ENCODE measurements at regions not wholly inside any gene's neighbourhood (a gene's known extent, or its start where the extent isn't known, plus 50 kb on each side); places are given as distances from the start of the nearest gene placed in this dataset.

GRCh38 chr20:48467622-48468021, 360.2 kb downstream of the PREX1 start (continued):
- peak; percentile 96 for TF ChIP-seq USF1 (CRISPR knock-in tag; IDR thresholded peaks at IDR 0.05)

- CTCF ChIA-PET, result no interaction called here
- Mint-ChIP-seq H3K4me1 (peaks cover 12% of the 10 kb centered on the region), H3K27me3 (ENCODE audit: low read depth) (no peaks in the 10 kb centered on the region), H3K9me3 (peaks cover 32% of the 10 kb centered on the region), H3K4me3 (no peak overlapping the region), H3K36me3 (peaks cover 5% of the 10 kb centered on the region), H3K27ac (no peak overlapping the region)
- no peak for TF ChIP-seq ARID4B (CRISPR knock-in tag; IDR thresholded peaks at IDR 0.05; ENCODE audit: borderline replicate concordance)
- no peak for TF ChIP-seq TEAD4 (CRISPR knock-in tag; IDR thresholded peaks at IDR 0.05)
- TF ChIP-seq NFYB (CRISPR knock-in tag; conservative IDR thresholded peaks at IDR 0.05; ENCODE audit: low read depth), result no peak
- no peak for TF ChIP-seq NR2C2 (CRISPR knock-in tag; IDR thresholded peaks at IDR 0.05)
- no peak for TF ChIP-seq MXD4 (CRISPR knock-in tag; IDR thresholded peaks at IDR 0.05; ENCODE audit: borderline replicate concordance)
- TF ChIP-seq SP1 (CRISPR knock-in tag; conservative IDR thresholded peaks at IDR 0.05), result no peak
- TF ChIP-seq ZBTB21 (CRISPR knock-in tag; IDR thresholded peaks at IDR 0.05; ENCODE audit: borderline replicate concordance), result no peak
- TF ChIP-seq HMGA2 (CRISPR knock-in tag; IDR thresholded peaks at IDR 0.05), result no peak
- no peak for TF ChIP-seq ZBTB43 (CRISPR knock-in tag; IDR thresholded peaks at IDR 0.05)
- TF ChIP-seq IRF1 (CRISPR knock-in tag; IDR thresholded peaks at IDR 0.05), result no peak
- TF ChIP-seq CBFB (CRISPR knock-in tag; IDR thresholded peaks at IDR 0.05; ENCODE audit: low read depth), result no peak
- POLR2A ChIA-PET, result no interaction called here
- no peak for DNase-seq (ENCODE audit: low spot score)
- no peak for ATAC-seq
Measured at GRCh38 chr20:48465271-48465670, 362.5 kb downstream of the PREX1 start.

- H3K36me3 Mint-ChIP-seq, result peaks cover 5% of the 10 kb centered on the region
- peaks cover 12% of the 10 kb centered on the region for H3K4me1 Mint-ChIP-seq
- H3K27me3 Mint-ChIP-seq (ENCODE audit: low read depth), result no peaks in the 10 kb centered on the region
- no peak overlapping the region for H3K4me3 Mint-ChIP-seq
- peaks cover 32% of the 10 kb centered on the region for H3K9me3 Mint-ChIP-seq
- no peak overlapping the region for H3K27ac Mint-ChIP-seq
- ChIA-PET POLR2A (no interaction called here), CTCF (no interaction called here)
- ATAC-seq (no peak), DNase-seq (ENCODE audit: low spot score) (no peak)
- no peak for TF ChIP-seq OVOL2 (CRISPR knock-in tag; IDR thresholded peaks at IDR 0.05; ENCODE audit: borderline replicate concordance)
- TF ChIP-seq NFE2L1 (CRISPR knock-in tag; IDR thresholded peaks at IDR 0.05), result no peak
- TF ChIP-seq STAT6 (CRISPR knock-in tag; conservative IDR thresholded peaks at IDR 0.05; ENCODE audit: low read depth), result no peak
- TF ChIP-seq FOXP4 (CRISPR knock-in tag; IDR thresholded peaks at IDR 0.05), result no peak
- TF ChIP-seq ELF4 (CRISPR knock-in tag; IDR thresholded peaks at IDR 0.05; ENCODE audit: low read depth), result no peak
- TF ChIP-seq SOX15 (CRISPR knock-in tag; IDR thresholded peaks at IDR 0.05), result no peak
- no peak for TF ChIP-seq SMAD3 (CRISPR knock-in tag; IDR thresholded peaks at IDR 0.05; ENCODE audit: borderline replicate concordance)
- no peak for TF ChIP-seq PREB (CRISPR knock-in tag; IDR thresholded peaks at IDR 0.05; ENCODE audit: borderline replicate concordance)
Measured at GRCh38 chr20:48463916-48464315, 363.9 kb downstream of the PREX1 start.
